ENCODE measurements at regions not wholly inside any gene's neighbourhood (a gene's known extent, or its start where the extent isn't known, plus 50 kb on each side); places are given as distances from the start of the nearest gene placed in this dataset.
"Not testable (repeated sequence)": the region's sequence is repeated elsewhere in the genome, so short reads cannot be mapped to it uniquely, and the experiment has no call there.

DNA sequence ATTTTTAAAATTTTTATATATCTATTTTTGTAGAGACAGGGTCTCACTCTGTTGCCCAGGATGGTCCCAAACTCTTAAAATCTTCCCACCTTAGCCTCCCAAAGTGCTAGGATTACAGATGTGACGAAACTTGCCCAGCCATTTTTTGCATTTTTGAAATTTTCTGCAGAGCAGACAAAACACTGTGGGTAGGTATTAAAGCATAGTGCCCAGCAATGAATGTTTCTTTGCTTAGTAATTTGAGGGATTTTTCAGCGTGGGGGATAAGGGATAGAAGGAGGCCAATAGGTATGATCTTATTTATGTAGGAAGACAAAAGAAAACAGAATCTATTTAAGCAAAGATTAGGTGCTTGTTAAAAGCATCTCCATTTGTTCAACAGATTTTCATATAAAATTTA, 446.8 kb upstream of the DPH6 start:
- DNase-seq (ENCODE audit: low spot score), result no peak

DNA sequence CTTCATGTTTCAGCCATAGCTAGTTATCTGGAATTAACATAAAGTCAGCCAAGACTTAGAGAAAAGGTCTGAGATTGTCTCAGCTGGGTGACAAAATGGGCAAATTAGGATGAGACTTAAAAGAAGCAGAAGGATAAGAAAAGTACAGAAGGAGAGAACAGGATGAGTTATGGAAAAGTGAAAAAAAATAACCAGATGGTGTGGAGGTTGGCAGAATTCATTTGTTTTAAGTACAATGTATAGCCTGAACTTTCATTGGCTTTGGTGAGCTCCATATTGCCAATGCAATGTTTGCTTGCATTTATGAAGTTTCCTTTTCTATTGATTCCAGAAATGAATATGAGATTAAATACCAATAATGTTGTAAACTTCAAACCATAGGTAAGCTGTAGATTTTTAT, 447.2 kb upstream of the DPH6 start:
- no peak for DNase-seq (ENCODE audit: low spot score)

DNA sequence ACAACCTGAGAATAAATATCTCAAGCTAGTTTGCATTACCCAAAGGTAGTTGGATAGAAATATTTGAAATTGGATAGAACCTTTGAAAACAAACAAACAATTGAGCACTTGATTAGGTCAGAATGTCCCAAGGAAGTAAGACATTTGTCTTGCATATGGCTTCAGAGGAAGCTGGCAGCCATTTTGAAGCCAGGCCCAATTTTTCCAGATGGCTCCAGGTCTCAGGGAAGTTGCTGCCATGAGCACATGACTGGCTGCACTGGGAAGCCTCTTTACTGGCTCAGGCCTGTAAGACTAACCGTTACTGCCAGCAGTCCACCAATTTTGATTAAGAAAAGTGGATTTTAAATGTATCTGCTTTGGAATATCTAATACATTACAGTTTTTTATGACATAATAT, 448.9 kb upstream of the DPH6 start:
- DNase-seq (ENCODE audit: low spot score), result no peak

DNA sequence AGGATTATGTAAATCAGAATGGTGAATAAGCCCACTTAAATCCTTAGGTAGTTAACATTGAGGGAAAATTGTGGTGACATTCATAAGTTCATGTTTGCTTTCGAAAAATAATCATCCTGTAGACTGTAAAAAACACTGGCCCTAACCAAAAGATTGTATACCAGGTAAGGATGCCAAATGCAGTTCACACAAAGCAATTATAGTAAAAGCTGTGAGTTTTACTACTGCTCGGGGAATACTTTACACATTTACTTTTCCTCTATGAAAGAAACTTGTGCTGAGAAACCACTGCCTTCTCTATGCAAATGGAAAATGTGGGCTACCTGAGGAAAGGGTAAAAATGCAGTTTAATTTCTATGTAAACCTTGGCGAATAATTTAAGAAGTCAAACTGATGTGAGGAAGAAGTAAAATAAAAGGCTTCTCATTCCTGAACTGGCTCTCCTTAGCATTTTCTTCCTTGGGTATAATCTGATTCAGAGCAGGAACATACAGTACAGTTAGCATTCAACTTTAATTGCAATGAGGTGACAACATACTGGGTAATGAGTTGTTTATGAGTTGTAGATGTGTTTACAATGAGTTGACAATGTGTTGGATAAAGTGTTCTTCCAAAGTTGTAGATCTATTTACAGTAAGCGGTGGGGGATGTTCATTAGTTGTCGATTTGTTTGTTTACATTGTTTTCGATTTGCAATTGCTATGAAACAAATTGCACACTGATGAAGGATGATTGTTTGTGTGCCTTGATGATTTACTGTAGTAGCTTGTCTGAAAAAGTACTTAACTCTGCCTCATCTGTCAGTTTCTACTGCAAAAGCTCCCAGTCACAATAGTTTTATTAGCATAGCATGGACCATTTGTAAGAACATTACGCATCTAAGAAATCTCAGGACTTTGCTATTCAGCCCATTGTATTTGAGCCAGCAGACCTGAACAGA, 453.0 kb upstream of the DPH6 start:
- DNase-seq (ENCODE audit: low spot score), result no peak

DNA sequence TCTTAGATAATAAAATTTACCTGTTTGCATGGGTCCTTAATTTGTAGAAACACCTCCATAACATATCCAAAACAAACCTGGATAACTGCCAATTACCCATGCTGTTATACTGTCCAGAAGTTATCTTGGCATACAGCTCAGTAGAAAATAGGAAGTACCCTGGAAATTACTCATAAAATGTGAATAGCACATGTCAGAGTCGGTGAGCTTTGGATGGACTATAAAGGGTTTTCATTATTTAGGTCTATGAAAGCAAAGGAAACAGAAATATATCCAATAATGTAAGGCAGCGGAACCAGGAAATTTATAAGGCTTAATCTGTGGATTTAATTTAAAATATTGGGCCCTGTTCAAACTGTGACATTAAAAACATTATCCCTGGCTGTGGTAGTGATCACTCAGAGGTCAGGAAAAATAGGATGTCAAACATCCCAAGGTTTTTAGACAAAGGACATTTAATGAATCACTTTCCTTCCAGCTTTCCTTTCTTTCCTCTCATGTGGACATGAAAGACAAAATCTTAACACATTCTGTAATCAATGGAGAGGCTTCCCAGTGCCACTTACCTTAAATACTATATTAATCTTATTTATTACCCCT, 459.0 kb upstream of the DPH6 start:
- DNase-seq (ENCODE audit: low spot score), result no peak

DNA sequence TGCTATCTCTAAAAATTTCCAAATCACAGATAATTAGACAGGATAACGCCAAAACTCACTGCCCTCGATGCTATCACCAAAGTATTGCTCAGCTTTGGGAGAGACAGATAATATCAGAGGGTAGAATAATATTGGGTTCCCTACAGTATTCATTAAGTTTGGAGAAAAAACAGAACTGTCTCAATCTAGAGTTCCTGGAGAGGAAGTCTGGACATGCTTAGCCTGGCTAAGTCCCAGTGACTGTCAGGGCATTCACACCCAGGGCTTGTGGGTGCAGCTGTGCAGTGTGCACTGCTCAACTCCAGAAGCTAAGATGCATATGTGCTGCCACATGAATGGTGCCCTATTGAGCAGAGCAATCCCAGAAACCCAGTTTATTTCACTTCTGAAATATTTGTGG, 459.6 kb upstream of the DPH6 start:
- no peak for DNase-seq (ENCODE audit: low spot score)

DNA sequence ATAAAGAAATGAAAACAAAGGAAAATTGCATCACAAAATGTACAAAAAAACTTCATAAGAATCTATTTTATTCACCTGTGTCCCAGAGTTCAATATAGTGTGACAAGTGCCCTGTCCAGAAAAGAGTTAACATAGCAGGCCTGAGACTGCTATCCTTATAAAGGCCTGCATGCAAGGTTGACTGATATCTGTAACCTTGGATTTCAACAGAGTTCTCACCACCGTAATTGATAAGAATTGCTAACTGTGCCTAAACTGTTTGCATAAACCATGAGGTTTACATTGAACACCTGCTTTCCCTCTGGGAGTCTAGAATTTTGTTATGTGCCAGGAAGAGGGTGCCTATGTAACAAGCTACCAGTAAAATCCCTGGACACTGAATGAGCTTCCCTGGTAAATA, 461.7 kb upstream of the DPH6 start:
- DNase-seq (ENCODE audit: low spot score), result no peak

DNA sequence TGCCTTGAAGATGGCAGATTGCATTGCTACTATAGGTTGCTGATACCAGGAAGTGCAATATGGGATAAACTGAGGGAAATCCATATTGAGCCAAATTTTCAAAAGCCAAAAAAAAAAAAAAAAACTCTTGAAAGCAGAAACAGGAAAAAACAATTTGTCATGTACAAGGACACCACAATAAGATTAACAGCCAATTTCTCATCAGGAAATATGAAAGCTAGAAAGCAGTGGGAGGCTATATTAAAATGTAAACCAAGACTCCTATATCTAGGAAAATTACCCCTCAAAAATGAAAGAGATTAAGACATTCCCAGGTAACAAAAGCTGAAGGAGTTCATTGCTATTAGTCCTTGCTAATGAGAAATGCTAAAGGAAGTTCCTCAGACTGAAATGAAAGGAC, 462.8 kb upstream of the DPH6 start:
- DNase-seq (ENCODE audit: low spot score), result no peak

DNA sequence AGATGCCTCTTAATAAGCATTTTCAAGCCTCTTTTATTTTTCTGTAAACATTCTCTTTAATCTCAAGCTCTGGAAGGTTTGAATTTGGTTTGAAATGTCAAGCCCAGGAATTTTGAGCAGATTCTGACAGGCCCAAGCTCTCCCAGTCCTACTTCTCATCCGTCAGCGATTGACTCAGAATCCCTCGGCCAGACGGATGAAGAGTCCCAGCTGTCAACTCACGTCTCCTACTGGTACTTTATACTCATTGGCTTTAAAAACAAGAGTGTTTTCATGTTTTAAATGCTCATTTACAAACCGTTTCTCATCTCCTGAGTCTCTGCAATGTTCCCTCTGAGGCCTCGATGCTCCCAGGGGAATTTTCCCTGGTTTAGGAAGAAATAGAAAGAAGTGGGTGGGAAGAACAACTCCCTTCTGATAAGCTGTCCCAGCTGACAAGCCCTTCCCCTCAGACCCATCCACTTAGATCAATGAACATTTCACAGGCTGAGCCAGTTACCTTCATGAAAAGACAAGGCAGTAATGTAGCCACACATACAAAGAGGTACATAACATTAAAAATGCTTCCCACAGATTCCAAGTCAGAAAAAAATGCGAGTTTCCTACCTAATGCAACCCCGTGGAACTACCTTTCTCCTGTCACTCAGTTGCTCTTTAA, 478.2 kb upstream of the DPH6 start:
- DNase-seq (ENCODE audit: low spot score), result no peak

DNA sequence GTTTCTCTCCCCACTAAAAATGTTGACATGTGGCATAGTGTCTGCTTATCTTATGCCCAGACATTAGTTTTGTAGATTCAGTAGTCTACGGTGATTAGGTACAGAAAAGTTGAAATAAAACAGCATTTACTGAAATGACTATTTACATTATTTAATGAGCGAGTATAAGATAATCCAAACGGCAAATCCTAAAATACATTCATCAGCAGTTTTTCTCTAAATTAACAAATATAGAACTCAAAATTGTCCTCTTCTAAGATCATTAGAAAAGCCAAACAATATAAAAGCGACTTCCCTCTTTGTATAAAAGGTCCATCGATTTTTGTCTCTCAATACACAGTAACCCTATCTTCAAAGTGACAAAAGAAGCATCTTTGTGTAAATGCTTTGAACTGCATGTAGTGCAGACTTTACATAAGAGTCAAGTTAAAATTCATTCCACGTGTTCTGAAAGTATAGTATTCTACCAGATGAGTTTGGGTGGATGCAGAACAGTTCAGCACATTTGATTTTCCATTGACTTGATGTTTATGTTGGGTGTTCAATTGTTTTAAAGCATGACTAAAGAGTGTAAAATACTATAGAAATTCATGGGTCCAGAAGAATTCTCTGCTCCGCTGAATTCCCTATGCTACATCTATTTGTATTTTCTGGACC, 480.8 kb upstream of the DPH6 start:
- no peak for DNase-seq (ENCODE audit: low spot score)

DNA sequence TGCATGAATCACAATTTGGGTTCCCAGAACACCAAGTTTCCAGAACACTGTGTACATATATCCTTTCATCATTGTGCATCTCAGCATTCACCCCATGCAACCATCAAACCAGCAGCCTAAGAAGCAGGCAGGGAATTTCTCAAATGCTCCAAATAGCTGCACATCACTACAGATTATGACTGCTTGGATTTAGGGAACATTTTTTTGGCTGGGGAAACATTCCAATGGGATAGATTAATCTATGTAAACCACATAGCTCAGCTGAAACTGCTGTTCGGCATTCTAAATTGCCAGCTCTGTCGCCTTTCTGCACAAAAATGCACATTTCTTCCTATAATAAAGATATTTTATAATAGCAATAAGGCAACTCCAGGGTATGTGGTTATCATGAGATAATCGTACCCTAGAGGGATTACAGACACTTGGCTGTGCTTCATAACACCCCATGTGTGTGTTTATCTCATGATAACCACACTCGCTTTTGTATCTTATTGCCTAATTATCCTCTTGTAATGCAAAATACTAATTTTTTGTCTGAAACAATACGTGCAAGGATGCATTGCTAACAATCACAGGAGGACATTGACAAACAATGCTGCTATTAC, 483.7 kb upstream of the DPH6 start:
- no peak for DNase-seq (ENCODE audit: low spot score)

DNA sequence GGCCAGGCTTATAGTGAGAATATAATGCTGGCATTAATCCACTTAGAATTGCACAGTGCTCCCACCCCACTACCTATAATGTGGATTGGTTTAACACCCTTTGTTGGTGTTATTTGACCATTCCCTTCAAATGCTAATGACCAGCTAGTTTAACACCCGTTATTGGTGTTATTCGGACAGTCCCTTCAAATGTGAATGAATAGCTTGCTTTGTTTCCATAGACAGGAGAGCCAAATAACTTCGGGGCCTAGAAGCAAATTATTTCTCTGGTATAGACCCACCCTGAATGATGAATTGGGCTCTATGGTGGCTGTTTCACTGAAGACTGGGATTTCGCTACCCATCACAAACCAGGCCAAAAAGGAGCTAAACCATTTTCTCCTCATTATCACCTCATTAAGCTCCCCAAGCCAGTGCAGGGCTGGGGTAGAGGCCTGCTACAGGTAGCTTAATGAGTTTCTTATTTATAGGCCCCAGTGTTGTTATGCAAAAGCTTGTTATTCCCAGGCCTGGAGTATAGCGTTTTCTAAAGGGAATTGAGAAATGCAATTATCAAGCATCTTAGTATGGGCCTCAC, 494.1 kb upstream of the DPH6 start:
- DNase-seq (ENCODE audit: low spot score), result no peak

DNA sequence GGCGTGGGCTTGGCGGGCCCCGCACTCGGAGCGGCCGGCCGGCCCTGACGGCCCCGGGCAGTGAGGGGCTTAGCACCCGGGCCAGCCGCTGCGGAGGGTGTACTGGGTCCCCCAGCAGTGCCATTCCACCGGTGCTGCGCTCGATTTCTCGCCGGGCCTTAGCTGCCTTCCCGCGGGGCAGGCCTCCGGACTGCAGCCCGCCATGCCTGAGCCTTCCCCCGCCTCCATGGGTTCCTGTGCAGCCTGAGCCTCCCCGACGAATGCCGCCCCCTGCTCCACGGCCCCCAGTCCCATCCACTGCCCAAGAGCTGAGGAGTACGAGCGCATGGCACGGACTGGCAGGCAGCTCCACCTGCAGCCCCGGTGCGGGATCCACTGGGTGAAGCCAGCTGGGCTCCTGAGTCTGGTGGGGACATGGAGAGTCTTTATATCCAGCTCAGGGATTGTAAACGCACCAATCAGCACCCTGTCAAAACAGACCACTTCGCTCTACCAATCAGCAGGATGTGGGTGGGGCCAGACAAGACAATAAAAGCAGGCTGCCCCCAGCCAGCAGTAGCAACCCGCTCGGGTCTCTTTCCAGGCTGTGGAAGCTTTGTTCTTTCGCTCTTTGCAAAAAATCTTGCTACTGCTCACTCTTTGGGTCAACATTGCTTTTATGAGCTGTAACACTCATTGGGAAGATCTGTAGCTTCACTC, 501.2 kb upstream of the DPH6 start:
- not testable (repeated sequence) for DNase-seq (ENCODE audit: low spot score)

DNA sequence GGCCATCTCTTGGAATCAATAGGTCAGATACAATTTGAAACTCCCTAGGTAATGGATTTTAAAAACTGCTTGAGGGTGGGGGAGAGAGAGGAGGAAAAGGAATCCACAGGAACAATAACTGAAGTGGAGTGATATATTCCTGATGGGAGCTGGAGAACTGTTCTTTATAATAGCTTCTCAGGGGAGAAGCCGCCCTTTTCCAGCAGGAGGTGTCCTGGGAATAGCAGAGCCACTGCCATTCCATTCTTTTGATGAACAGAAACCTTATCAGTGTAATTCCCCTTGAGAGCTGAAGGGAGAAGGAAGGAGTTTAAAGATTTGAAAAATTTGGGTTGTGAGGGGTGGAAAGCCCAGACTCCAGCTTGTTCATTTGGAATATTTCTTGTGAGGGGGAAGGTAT, 504.9 kb upstream of the DPH6 start:
- DNase-seq (ENCODE audit: low spot score), result no peak

DNA sequence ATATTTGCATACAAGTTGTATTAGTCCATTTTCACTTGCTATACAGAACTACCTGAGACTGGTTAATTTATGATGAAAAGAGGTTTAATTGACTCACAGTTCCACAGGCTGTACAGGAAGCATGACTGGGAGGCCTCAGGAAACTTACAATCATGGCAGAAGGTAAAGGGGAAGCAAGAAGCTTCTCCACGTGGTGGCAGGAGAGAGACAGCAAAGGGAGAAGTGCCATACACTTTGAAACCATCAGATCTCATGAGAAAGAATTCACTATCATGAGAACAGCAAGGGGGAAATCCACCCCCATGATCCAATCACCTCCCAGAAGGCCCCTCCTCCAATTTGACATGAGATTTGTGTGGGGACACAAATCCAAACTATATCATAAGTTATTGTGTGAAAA, 506.7 kb upstream of the DPH6 start:
- DNase-seq (ENCODE audit: low spot score), result not testable (repeated sequence)

DNA sequence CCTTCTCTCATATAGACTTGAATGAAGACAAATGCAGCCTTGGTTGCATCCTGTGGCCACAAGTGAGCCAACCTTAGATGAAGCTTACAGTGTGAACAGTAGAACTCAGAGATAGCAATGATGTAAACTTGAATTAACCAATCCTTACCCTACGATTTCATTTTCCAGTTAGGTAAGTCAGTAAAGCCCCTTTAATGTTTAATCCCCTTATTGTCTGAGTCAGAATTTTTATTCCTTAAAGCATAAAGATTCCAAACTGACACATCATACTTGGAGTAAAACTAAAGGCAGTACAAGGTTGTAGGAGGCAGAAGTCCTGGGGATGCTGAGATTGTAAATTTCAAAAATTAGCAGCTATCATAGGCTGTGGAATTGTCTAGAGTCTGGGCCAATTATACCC, 507.8 kb upstream of the DPH6 start:
- no peak for DNase-seq (ENCODE audit: low spot score)

DNA sequence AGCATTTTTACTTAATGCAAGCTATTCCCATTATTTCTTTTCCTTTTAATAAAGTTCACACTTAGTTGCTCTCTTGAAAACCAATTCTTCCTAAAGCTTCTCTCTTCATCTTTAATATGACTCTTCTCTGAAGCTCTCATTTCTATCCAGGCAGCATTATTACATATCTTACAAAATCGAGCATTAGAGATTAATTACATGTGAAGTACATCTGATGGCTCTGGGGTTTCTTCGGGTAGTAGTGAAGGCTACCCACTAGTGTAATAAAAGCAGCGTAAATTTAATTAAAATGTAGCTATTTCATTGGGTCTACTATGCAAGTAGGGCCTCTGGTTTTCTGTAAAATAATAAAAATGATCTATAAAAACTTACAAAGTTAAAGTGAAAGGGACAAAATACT, 513.6 kb upstream of the DPH6 start:
- no peak for DNase-seq (ENCODE audit: low spot score)

DNA sequence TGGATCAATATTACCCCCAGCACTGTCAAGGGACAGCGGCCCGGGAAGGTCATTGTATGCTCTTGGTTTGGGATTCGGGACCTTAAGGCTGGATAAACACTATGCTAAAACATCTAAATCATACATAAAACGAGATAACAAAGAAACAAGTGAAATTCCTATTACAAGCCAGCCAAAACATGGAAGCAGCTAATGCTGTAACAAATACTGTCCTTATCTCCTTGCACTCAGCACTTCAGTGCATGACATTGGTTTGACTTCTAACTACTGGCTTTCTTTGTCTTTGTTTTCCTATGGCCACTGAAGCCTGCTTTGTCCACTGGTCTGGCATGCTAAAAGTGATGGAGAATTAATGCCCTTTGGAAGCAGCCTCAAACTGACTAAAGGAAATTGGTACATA, 516.4 kb upstream of the DPH6 start:
- no peak for DNase-seq (ENCODE audit: low spot score)

DNA sequence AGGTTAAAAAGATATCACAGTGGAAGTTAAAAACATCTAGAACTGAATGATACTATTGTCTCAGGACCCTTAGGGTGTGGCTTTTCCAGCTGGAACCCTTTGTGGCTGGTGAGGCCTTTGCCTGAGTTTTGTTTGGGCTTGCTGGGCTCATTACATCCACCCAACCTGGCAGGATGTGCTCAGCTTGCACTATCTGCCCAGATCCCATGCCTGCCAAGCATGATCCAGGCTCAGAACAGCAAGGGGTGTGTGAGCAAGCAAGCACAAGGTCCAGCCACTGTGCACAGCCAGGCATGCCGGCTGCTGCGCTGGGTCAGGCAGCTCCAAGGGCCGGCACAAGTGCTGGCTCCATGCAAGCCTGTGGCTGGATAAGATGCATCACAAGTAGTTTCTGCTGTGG, 512.7 kb upstream of the CDIN1 start:
- DNase-seq (ENCODE audit: low spot score), result no peak

DNA sequence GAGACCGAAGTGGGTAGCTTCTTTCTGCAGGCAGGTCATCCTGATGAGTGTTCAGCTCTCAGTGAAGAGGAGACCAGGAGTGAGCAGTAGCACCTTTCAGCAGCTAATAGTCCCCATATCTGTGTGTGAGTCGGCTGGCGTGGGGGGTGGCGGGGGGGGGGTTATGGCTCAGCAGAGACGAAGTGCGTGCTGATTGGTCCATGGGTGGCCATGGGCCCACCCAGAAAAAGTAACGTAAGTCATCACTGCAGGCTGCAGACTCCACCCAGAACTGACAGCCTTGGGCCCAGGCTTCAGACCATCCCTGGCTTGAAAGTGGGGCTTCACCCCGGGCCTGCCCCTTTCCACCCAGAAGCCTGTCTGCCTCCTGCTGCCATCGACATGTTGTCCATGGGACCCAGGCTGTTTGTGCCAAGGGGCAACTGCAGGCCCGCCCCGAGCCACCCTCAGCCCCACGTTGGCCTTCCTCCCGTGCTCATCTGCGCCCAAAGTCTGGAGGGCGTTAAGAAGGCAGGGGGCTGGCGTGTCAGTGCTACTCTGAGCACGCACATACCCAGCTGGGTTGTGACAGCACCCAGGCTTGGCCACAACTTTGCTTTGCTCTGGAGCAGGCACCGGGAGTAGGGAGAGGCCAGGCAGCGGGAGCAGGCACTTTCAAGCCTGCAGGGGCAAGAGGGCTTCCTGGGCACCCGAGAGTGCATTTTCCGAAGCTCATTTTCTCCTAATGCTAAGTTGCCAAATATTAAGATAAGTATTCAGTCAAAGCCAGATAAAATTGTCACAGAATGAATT, 511.7 kb upstream of the CDIN1 start:
- no peak for DNase-seq (ENCODE audit: low spot score)

DNA sequence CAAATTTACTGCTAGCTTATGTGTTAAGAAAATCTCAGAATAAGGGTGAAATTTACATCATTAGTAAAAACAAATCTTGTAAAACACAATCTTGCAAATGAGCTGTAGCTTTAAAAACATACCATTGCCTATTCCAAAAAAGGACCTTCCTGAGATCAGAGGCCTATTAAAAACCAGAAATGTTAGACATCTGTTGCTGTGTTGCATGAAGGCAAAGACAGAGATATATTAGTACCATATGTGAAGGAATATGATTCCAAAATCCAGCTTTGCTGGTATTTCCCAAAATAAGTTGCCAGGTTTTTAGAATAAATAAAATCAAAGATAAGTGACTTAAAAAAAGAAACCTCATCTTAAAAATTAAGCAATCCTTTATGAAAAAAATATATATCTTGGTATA, 504.1 kb upstream of the CDIN1 start:
- no peak for DNase-seq (ENCODE audit: low spot score)

Data from activated CD4-positive, alpha-beta T cell treated with anti-CD3 and anti-CD28 coated beads, Interleukin-2, Interleukin-4, amounts not matched to agents 100 ng/mL and 50 ng/mL, durations not matched to agents 16 hours and 8 hours (primary cell).